ENCODE measurements at regions not wholly inside any gene's neighbourhood (a gene's known extent, or its start where the extent isn't known, plus 50 kb on each side); places are given as distances from the start of the nearest gene placed in this dataset.
"Not testable (repeated sequence)": the region's sequence is repeated elsewhere in the genome, so short reads cannot be mapped to it uniquely, and the experiment has no call there.

DNA sequence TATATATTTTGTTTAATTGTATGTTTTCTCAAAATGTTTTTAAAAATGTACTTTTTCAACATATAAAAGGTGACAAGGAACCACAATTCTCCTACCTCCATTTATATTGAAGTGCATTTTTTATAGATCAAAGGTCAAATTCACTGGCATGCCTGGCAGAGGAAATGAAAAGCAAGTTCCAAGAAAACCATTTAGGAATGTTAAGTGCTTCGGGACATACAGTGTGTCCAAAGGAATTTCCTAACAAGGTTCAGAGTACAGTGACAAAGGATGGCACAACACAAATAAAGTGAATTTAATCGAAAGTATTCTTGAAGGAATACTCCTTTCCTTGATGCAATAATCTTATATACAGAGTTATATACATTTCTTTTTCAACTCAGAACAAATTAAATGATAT, 242.3 kb downstream of the CCER1 start:
- peak in 1 of 2 donors; percentile 45 for ATAC-seq
- no peak for DNase-seq
- Histone ChIP-seq H3K36me3 (no peaks in the 10 kb centered on the region), H3K27me3 (ENCODE audit: low read depth) (no peaks in the 10 kb centered on the region), H3K4me3 (no peak overlapping the region), H3K9me3 (no peaks in the 10 kb centered on the region), H3K4me1 (no peaks in the 10 kb centered on the region), H3K27ac (no peak overlapping the region)
- intact Hi-C loops (cut with DNase I) = no loop called here
- no peak for TF ChIP-seq CTCF (IDR thresholded peaks at IDR 0.05)

GRCh38 chr12:90710711-90711110, 244.3 kb downstream of the CCER1 start:
- Histone ChIP-seq H3K4me3 (no peak overlapping the region), H3K27me3 (ENCODE audit: low read depth) (no peaks in the 10 kb centered on the region), H3K36me3 (no peaks in the 10 kb centered on the region), H3K4me1 (no peaks in the 10 kb centered on the region), H3K27ac (no peak overlapping the region), H3K9me3 (no peaks in the 10 kb centered on the region)
- no peak for ATAC-seq
- DNase-seq = no peak
- intact Hi-C loops (cut with DNase I) = no loop called here
- no peak for TF ChIP-seq CTCF (IDR thresholded peaks at IDR 0.05)

GRCh38 chr12:90706036-90706435, 248.9 kb downstream of the CCER1 start:
- intact Hi-C loops (cut with DNase I) = no loop called here
- Histone ChIP-seq H3K36me3 (no peaks in the 10 kb centered on the region), H3K27me3 (ENCODE audit: low read depth) (no peaks in the 10 kb centered on the region), H3K27ac (no peak overlapping the region), H3K4me1 (no peaks in the 10 kb centered on the region), H3K9me3 (no peaks in the 10 kb centered on the region), H3K4me3 (no peak overlapping the region)
- no peak for TF ChIP-seq CTCF (IDR thresholded peaks at IDR 0.05)
- no peak for ATAC-seq
- DNase-seq = no peak

DNA sequence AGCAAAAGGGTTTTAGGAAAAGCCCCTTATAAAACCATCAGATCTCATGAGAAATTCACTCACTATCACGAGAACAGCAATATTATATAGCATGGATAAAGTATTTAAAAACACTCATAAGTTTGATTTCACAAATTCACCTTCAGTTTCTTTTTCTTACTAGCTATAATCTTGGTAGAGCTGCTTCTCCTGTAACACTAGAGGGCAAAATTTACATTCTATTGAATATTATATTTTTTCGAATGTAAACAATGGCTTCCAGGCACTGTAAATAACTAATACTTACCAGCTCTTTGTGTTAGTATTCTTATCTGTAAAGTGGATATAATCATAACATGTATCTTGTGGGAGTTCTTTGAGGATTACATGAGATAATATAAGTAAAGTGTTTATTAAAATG, 259.6 kb downstream of the CCER1 start:
- H3K9me3 ChIP-seq = no peaks in the 10 kb centered on the region
- H3K27ac ChIP-seq = no peak overlapping the region
- H3K27me3 ChIP-seq (ENCODE audit: low read depth) = no peaks in the 10 kb centered on the region
- intact Hi-C loops (cut with DNase I) = no loop called here
- H3K36me3 ChIP-seq = no peaks in the 10 kb centered on the region
- no peaks in the 10 kb centered on the region for H3K4me1 ChIP-seq
- no peak for TF ChIP-seq CTCF (IDR thresholded peaks at IDR 0.05)
- no peak for ATAC-seq
- H3K4me3 ChIP-seq = no peak overlapping the region
- DNase-seq = no peak

GRCh38 chr12:90690120-90690519, 264.9 kb downstream of the CCER1 start:
- DNase-seq (no peak), ATAC-seq (no peak)
- H3K27ac ChIP-seq = no peak overlapping the region
- H3K4me1 ChIP-seq = no peaks in the 10 kb centered on the region
- no peaks in the 10 kb centered on the region for H3K36me3 ChIP-seq
- intact Hi-C loops (cut with DNase I) = no loop called here
- no peak for TF ChIP-seq CTCF (IDR thresholded peaks at IDR 0.05)
- no peaks in the 10 kb centered on the region for H3K9me3 ChIP-seq
- H3K27me3 ChIP-seq (ENCODE audit: low read depth) = no peaks in the 10 kb centered on the region
- H3K4me3 ChIP-seq = no peak overlapping the region

DNA sequence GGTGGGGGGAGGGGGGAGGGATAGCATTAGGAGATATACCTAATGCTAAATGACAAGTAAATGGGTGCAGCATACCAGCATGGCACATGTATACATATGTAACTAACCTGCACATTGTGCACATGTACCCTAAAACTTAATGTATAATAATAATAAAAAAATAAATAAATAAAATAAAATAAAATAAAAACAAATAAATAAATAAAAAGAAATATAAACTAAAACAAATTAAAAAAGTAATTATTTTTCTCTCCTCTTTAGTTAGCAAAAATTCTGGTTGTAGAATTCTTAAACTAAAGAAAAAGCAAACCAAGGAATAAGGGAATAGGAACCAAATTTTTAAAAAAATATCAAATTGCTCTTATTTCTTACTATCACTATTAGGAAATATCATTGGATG, 267.3 kb downstream of the CCER1 start:
- ATAC-seq; H3K9me3 ChIP-seq; DNase-seq; H3K4me3 ChIP-seq; H3K36me3 ChIP-seq; H3K4me1 ChIP-seq; H3K27me3 ChIP-seq (ENCODE audit: low read depth); H3K27ac ChIP-seq; intact Hi-C loops (cut with DNase I): not testable (repeated sequence)
